22Rv1 (cell line): ENCODE measurements at regions not wholly inside any gene's neighbourhood (a gene's known extent, or its start where the extent isn't known, plus 50 kb on each side); places are given as distances from the start of the nearest gene placed in this dataset.

Source experiments
- ZFX ChIP-seq: fragments of 450-650 bp; IDR thresholded peaks from 2 replicates; pipeline ENCODE4 v1.6.1; 2017; ENCODE audit warnings: antibody characterized with exemption, borderline replicate concordance
- TF ChIP-seq, protein P1 (sequence below): fragments of 450-650 bp; IDR thresholded peaks from 2 replicates; pipeline ENCODE4 v1.5.1; 2017; ENCODE audit warnings: mild to moderate bottlenecking

DNA sequence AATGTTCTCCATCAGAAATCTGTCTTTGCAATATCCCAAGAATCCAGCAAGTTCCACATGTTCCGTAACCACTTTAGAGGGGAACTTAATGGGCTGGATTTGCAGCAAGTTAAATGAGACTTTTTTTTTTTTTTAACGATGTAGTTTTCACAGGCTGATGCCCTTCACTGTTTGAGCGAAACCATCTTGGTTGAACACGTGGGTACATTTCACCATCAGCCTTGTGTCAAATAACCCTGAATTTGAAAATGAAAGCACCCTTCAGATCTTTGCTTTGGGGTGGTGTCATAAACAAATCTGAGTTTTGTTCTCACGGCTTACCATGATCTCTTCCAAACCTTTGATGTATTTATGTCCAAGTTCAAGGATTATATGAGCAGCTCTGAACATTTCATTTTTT lies 73.7 kb upstream of the EXOC2 start:
- TF ChIP-seq, protein P1, sequence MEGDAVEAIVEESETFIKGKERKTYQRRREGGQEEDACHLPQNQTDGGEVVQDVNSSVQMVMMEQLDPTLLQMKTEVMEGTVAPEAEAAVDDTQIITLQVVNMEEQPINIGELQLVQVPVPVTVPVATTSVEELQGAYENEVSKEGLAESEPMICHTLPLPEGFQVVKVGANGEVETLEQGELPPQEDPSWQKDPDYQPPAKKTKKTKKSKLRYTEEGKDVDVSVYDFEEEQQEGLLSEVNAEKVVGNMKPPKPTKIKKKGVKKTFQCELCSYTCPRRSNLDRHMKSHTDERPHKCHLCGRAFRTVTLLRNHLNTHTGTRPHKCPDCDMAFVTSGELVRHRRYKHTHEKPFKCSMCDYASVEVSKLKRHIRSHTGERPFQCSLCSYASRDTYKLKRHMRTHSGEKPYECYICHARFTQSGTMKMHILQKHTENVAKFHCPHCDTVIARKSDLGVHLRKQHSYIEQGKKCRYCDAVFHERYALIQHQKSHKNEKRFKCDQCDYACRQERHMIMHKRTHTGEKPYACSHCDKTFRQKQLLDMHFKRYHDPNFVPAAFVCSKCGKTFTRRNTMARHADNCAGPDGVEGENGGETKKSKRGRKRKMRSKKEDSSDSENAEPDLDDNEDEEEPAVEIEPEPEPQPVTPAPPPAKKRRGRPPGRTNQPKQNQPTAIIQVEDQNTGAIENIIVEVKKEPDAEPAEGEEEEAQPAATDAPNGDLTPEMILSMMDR: no peak
- no peak for TF ChIP-seq ZFX
